ENCODE measurements at regions not wholly inside any gene's neighbourhood (a gene's known extent, or its start where the extent isn't known, plus 50 kb on each side); places are given as distances from the start of the nearest gene placed in this dataset.

DNA sequence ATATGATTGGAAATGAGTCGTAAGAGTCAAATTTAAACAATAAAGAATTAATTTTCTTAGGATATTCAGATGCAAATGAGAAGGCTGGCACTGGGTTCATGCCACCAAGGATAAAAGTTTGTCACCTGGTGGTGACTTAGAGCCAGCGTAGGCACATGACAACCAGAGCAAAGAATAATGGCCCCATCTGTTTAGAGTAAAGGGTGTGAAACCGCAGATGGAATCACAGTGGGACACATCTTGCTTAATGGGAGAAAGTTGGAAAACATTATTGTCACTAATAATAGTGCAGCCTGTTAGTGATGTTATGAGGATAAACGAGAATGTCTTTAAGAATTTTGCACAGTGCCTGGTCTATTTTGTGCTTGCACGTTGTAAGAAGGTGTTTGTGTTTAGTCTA, 727.8 kb downstream of the QKI start:
- DNase-seq (ENCODE audit: low read depth in 4 of 4, low spot score in 3 of 4), result no peak

DNA sequence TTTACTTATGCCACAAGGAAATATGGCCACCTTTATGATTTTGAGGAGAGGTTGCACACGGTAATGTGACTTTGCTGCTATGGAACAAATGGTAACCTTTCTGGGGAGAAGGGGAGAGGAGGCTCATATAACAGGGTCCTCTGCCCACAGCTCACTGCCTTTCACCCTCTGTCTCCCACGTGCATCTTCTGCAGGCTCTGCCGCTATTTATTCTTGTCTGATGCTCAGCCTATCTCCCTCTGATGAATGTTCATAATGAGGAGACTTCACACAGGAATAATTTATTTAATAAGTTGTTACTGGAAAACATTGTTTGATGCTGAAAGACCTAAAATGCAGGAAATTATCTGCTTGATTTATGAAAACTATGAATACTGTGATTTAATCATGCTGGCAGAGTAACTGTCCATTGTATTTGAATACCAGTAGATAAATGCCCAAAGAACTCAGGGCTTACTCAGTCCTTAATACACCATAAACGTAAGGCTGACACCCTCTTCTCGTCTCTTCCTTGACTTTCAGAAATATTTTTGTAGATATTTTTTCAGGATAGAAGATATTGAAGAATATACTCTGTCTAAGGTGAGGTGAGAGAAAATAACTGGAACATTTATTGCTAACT, 721.1 kb downstream of the QKI start:
- DNase-seq (ENCODE audit: low read depth in 4 of 4, low spot score in 3 of 4), result no peak

DNA sequence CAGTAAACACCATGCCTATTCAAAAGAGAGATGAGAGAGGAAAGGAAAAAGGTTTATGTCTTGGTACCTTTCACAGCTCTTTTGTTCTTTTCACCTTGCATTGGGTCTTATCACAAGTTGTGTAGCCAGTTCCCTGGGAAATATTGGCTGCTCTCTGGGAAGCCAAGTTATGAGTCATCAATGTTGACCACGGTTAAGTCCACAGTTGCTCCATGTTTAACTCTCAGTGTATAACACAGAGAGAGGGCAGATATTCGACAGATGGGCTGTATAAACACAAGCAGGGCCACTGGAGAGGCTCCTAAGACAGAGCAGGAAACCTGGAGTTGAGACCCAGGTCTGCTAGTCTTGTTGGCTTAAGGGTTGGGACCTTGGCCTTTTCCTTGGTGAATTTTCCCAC, 718.6 kb downstream of the QKI start:
- no peak for DNase-seq (ENCODE audit: low read depth in 4 of 4, low spot score in 3 of 4)

DNA sequence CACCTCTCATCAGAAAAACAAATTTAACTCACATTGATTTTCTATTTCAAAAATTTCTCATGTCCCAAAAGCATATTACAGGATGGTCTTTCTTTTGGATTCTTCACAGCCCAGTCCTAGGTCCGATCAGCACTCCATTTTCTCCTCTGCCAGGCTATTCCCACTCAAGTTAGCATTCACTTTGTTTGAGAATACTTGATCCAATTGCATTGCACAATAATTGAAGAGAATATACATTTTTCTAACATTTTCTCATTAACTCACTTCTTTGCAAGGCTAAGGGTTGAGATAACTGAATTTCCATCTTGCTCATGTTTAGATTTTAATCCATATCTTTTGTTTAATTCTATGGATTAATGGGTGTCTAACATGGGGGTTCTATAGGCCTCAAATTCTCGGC, 716.1 kb downstream of the QKI start:
- no peak for DNase-seq (ENCODE audit: low read depth in 4 of 4, low spot score in 3 of 4)

DNA sequence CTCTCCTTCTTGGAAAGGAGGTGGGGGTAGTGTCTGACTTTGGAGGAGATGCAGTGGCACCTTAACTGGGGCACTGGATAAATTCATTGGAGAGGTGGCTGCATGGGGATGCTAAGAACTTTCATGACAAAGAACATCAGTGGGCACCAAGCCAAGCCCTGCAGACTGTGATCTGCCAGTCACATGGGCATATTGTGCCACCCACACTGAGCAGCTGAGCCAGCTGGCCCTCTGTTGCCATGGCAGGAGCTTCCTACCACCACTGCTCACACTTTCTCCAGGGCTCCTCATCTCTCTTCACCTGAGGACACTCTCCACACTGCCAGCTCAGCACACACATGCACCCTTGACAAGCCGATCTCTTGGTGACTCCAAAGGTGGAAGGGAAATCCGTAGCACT, 715.6 kb downstream of the QKI start:
- no peak for DNase-seq (ENCODE audit: low read depth in 4 of 4, low spot score in 3 of 4)

DNA sequence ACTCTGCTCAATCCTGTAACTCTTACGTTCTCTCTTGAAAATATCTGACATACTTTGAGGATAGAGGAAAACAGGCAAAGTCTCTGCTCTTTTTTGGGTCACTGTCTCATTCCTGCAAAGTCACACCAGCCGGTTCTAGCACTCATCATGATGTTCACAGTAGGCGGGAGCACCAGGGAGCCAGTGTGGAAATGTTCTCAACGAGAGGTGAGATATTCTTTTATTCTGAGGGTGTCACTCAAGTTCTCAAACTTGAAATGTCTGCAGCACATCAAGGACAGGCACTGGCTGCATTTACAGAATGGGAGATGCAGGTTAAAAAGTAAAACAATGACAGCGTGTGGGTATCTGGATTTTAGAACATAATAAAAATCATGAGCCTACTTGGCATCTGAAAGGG, 714.7 kb downstream of the QKI start:
- no peak for DNase-seq (ENCODE audit: low read depth in 4 of 4, low spot score in 3 of 4)

DNA sequence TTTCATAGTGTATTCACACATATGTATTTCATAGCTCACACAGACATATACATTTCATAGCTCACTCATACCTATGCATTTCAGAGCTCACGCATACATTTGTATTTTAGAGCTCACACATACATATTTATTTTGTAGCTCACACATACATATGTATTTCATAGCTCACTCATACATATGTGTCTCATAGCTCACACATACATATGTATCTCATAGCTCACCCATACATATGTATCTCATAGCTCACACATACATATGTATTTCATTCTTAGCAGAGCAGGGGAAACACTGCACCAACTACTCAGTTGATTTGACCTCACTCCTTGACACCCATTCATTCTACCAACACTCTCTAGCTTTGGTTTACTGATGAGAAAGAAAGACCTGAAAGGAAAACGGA, 713.6 kb downstream of the QKI start:
- DNase-seq (ENCODE audit: low read depth in 4 of 4, low spot score in 3 of 4), result no peak

DNA sequence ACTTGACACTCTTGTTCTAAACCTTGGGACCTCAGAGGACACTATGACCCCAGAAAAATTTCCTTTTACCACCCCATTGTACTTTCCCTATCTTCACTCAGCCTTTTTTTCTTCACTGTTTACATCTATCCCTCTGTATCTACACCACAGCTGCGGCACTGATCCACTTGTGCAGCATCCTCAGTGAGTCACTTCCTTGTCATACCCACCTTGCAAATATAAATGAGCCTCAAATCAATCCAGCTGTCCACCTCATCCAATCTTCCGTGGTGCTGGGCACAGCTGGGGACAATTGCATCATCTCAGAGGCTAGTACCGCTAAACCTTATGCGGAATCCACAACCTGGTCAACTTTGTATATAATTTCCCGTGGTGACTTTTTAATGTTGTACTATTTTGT, 710.5 kb downstream of the QKI start:
- no peak for DNase-seq (ENCODE audit: low read depth in 4 of 4, low spot score in 3 of 4)

DNA sequence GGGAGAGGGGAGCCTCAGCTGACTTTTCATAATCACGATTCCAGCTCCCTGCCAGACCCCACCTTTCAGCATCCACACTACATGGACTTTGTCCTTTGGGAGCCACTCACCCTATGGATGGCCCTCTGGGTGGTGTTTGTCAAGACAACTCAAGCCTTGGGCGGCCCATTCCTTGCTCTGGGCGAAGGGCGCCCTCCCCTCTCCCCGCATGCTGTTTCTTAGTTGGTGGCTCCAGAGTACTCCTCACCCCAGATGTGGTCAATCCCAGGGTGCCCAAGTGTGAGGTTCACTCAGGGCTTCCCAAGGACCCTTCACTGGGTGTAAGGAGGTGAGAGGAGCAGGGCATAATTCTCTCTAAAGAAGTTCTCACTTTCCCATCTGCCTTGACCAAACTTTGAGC, 710.0 kb downstream of the QKI start:
- no peak for DNase-seq (ENCODE audit: low read depth in 4 of 4, low spot score in 3 of 4)

DNA sequence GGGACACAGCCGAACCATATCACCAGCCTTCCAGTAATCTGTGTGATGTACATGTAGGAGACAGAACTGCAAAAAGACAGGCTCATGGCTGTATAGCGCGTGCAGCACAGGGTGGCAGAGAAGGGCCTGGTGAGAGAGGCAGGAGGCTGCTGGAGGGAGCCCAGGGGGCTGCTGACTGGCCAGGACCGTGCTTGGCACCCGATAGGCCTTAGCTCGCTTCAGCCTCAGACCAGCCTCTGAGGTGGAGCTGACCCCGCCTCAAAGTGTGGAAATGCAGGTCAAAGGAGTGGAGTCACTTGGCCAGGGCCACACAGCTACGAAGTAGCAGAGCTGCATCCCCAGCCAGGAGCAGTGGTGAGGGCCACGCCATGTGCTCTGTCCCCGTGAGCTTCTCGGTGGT, 707.6 kb downstream of the QKI start:
- no peak for DNase-seq (ENCODE audit: low read depth in 4 of 4, low spot score in 3 of 4)

DNA sequence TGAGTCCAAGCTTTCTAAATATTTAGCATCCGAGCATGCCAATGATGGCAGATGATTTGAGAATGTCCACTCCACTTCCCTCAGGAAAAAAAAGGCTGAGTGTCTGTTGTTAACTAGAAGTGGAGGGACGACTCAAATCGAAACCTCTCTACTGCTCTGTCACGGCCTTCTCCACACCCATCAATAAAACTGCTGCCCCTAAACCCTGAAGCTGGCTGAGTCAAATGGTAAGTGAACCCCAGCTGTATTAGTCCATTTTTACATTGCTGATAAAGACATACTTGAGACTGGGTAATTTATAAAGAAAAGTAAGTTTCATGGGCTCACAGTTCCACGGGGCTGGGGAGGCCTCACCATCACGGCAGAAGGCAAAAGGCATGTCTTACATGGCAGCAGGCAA, 707.0 kb downstream of the QKI start:
- no peak for DNase-seq (ENCODE audit: low read depth in 4 of 4, low spot score in 3 of 4)

DNA sequence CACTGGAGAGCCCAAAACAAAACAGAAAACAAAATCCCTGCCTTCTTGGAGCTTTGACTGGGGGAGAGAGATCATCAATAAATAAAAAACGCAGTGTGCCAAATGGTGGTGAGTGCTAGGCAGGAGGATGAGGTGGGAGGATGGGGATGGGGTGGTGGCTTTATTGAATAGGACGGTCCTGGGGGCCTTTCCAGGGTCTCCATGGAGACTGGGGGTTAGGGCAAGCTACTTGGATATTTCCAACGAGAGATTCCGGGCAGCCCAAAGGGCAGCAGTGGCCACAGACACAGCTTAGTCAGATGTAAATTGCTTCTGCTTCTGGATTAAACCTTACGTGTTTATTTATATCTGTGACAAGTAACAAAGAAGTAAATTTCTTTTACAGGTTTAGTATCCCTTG, 700.1 kb downstream of the QKI start:
- no peak for DNase-seq (ENCODE audit: low read depth in 4 of 4, low spot score in 3 of 4)

DNA sequence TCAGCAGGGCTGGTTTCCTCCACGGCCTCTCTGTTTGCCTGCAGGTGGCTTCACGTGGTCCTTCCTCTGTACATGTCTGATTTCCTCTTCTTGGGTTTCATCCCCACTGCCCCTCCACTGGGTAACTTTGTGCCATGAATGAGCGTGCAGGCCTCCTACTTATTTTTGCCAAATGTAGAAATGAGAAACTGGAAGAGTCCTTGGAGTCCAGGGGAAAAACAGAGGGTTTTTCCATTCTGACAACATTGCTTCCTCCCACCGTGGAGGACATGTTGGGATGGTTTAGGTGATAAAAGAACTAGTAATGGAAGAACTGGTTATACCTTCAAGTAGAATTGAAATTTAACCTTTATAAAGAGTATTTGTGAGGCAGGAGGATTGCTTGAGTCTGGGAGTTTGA, 699.5 kb downstream of the QKI start:
- DNase-seq (ENCODE audit: low read depth in 4 of 4, low spot score in 3 of 4), result no peak

DNA sequence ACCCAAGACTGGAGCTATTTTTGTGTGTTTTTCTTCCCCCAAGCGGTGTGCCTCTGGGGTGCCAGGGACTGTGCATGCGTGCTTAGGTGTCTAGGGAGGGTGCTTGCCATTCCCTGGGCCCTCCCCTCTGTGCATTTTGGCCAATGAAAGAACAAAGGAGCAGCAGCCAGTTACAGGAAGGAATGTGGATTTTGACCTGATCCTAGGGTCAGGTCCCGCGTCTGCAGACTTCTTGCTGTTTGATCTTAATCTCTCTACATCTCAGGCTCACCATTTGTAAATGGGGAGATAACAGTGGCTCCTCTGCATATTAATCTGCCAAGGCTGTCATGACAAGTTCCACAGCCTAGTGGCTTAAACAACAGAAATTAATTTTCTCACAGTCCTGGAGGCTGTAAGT, 699.1 kb downstream of the QKI start:
- DNase-seq (ENCODE audit: low read depth in 4 of 4, low spot score in 3 of 4), result no peak

DNA sequence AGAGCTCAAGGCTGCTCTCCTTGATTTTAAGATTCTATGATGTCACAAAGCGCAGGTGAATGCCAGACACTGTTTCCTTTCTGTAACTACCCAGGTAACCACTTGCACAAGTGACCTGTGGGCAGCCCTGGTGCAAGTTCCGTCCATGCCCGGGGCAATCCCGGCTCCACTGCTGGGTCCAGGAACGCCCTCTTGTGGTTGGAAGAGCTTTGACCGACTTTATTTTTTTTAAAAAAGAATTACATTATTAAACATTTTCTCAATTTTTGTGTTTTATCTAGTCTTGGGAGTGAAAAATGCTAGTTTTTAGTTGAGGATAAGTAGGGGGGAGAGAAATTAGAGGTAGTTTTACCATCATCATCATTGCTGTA, 695.2 kb downstream of the QKI start:
- no peak for DNase-seq (ENCODE audit: low read depth in 4 of 4, low spot score in 3 of 4)

DNA sequence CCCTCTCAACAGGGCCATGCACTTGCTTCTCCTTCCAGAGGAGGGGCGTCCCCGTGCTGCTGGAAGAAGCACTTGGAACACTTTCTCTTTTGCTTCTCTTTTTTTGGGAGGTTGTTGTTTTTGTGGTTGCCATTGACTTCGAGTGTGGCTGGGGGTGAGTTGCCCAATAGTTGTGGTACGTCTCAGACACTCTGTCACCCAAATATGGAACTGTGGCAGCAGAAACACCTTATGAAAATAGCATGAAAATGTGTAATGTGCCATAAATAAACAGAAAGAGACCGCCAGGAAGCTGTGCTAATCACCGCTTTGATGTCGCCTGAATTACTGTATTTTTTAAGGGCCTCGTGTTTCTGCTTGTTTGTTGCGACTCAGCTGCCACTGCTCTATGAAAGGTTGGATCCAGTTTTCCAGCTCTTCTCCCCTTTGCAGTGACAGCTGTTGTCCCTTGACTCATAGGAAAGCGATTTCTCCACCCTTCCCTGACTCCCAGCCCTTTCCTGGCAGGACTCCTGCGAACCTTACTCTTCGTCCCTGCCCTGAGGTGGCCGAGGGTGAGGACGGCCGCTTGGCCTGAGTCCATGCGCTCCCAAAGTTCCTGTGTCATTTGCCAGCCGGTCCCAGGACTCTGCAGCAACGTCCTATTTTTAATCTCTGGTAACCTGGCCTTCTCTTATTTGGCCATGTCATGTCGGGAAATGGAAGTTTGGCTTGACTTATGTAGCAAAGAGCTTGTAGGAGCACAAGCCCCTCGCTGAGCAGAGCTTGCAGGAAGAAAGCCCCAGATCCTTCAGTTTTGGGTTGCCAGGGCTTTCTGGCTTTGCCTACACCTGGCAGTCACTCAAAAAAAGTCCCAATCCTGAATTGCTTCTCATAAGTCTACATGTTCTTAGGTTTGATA, 694.6 kb downstream of the QKI start:
- no peak for DNase-seq (ENCODE audit: low read depth in 4 of 4, low spot score in 3 of 4)

DNA sequence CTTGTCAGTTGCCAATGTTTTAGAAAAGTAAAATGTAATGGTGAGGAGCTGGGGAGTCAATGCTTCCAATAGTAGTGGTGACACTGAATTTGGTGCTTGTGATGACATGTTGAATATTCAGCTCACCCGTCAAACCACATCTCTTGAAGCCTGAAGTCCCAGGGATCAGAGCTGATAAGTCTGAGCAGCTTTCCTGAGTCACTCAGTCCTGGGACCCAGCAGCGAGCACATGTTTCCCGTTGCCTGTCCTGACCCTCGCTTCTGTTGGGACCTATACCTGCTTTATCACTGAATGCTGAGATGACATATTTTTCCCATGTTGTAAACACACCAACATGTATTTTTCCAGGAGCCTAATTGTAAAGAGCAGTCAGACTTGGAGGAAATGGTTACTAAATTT, 693.6 kb downstream of the QKI start:
- DNase-seq (ENCODE audit: low read depth in 4 of 4, low spot score in 3 of 4), result no peak

DNA sequence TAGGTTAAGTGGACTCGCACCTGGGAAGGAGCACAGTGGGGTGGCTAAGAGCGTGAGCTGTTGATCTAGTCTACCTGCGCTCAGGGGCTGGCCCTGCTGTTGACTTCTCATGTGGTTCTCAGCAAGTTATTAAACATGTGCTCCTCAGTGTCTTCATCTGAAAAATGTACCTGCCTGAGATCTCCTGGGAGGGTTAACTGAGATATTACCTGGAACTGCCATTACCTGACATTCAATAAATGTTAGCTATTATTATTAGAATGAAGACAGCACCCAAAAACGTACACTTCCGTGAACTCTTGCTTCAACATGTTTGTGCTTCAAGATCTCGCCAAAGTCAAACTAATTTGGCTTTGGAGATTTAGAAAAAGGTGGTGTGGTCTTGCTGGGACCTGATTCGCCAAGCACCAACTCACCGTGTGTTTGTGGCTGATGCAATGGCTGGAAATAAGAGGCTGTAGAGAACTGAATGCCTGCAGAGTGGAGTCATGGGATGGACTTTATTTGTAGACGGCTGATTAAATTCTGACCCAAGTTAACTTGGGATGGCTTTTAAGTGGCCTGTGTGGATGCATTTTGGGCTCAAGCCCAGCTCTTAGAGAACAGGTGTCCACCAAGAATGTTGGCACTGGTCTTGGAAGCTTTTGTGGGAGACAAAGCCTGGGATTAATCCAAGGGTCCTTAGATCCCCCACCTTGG, 692.9 kb downstream of the QKI start:
- DNase-seq (ENCODE audit: low read depth in 4 of 4, low spot score in 3 of 4), result no peak

DNA sequence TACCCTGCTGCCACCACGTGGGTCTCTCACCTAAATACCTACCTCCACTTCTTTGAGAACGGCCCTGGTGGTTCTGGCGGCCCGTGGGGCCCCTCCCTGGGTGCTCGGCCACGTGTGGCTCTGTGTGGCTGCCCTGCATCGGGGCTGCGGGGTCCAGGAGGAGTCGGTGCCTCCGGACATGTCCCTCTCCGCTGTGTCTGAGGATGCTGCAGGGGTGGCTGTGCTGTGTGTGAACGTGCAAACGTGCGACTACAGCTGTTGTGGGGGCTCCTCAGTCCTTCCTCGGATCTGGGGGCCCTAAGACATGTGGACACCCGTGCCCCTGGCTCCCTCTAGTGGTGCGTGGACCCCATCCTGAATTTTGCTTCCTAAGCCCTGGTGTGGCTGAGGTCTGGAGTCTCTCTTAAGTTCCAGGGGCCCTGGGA, 691.8 kb downstream of the QKI start:
- DNase-seq (ENCODE audit: low read depth in 4 of 4, low spot score in 3 of 4), result no peak

DNA sequence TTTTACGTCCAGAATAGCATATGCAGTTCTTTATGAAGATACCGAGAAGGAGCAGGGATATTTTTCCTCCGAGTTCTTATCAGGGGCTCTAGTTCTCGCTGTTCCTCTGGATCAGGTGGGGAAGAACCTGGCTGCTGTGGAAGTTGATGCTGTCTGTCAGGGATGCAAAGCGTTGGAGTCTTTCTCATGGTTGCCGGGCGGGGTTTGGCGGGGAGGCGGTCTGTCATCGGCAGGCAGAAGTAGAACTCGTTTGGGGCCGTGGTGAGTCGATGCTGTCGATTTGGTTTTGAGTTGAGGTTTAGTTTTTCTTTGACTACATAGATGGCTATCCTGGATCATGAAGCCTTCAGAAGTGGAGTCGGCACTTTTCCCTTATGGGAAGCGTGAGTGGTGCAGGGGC, 691.2 kb downstream of the QKI start:
- DNase-seq (ENCODE audit: low read depth in 4 of 4, low spot score in 3 of 4), result no peak

DNA sequence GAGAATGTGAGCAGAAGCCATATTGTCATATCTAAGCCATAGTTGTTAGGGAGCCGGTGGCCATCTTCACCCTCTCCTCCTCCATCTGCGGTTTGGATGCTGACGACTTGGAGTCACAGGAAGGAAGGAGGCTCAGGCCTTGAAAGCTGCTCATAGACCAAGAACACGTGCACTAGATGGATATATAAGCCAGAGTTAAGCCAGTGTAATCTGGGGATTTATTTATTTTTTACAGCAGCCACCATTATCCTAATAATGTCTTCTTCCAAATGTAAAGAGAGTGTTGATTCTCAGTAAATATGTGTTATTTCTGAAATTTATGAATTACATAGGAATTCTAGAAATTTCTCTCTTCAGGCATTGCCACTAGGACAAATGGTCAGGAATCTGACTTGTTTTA, 689.9 kb downstream of the QKI start:
- no peak for DNase-seq (ENCODE audit: low read depth in 4 of 4, low spot score in 3 of 4)

DNA sequence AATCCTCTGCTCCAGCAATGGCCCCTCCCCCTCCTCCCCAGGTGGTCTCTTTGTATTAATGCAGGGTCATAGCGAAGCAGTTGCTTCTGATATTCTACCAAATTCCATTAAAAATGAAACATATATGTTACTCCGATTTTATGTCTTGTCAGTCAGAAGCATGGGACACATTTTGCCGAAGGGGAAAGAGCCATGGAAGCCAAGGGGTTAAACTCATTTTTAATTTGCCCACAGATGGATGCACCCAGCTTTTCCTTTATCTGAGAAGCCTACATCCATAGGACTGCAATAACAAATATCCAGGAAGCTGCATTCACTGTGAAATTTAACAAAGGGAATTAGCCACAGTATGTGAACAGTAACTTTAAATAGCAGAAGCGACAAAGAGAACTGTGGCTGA, 688.2 kb downstream of the QKI start:
- no peak for DNase-seq (ENCODE audit: low read depth in 4 of 4, low spot score in 3 of 4)
